ENCODE measurements at regions not wholly inside any gene's neighbourhood (a gene's known extent, or its start where the extent isn't known, plus 50 kb on each side); places are given as distances from the start of the nearest gene placed in this dataset.

GRCh38 chr9:81113453-81114124 is 575.8 kb downstream of the TLE1 start:
- TF ChIP-seq EZH2 (IDR thresholded peaks at IDR 0.05) (no peak), CTCF (IDR thresholded peaks at IDR 0.05) (no peak)

Measured in neural progenitor cell (in vitro differentiated cells).